Panc1 (cell line): ENCODE measurements at regions not wholly inside any gene's neighbourhood (a gene's known extent, or its start where the extent isn't known, plus 50 kb on each side); places are given as distances from the start of the nearest gene placed in this dataset.

Experiments used
- ATAC-seq: fragments of 200-7000 bp; cut with Tn5 transposase; 2 replicates; pipeline ENCODE4 v1.9.1; 2020; ENCODE audit warnings: mild to moderate bottlenecking, moderate library complexity
- BruUV-seq: library from RNA; stranded (reverse); fragments of 400-500 nt; replicated peaks from 2 replicates; lab custom pipeline; 2021; lab: Mats Ljungman, UMichigan
- CTCF ChIA-PET: fragments of 300-600 bp; sonication (Branson Sonifier 250); formaldehyde crosslinking; loops from one replicate; lab custom pipeline; 2022; ENCODE audit warnings: antibody characterized with exemption; lab: Charles Lee
- POLR2A ChIA-PET: fragments of 300-600 bp; sonication (Branson Sonifier 250); formaldehyde crosslinking; loops from one replicate; lab custom pipeline; 2022; ENCODE audit warnings: antibody characterized with exemption; lab: Charles Lee
- DNase-seq: peaks from one replicate; pipeline ENCODE4 v3.0.0-alpha.2; 2010; ENCODE audit warnings: low read depth, low spot score
- H3K27ac ChIP-seq: 2 replicates; pipeline ENCODE4 v1.5.1; 2011; ENCODE audit warnings: mild to moderate bottlenecking, low read length, inconsistent platforms
- H3K27me3 ChIP-seq: fragments of 200-500 bp; sonication (Bioruptor generic); 2 replicates; pipeline ENCODE4 v1.6.0; 2014; ENCODE audit warnings: low read length, inconsistent platforms; ENCODE audit not compliant: control insufficient read depth, insufficient read depth
- H3K36me3 ChIP-seq: fragments of 200-500 bp; sonication (Bioruptor generic); 2 replicates; pipeline ENCODE4 v1.5.1; 2014; ENCODE audit warnings: inconsistent platforms, mild to moderate bottlenecking, low read length, moderate library complexity; ENCODE audit not compliant: control insufficient read depth, insufficient read depth
- H3K4me1 ChIP-seq: 2 replicates; pipeline ENCODE4 v1.5.1; 2011; ENCODE audit warnings: inconsistent platforms, mild to moderate bottlenecking, low read length, moderate library complexity; ENCODE audit not compliant: control insufficient read depth, insufficient read depth
- H3K4me3 ChIP-seq, 2 experiments: 2 replicates each; pipeline ENCODE4 v1.5.1; 2011 to 2012; ENCODE audit warnings: low read depth in 2 of 2, low read length in 2 of 2, mild to moderate bottlenecking in 2 of 2, inconsistent platforms in 1 of 2, moderate library complexity in 1 of 2
- H3K9me3 ChIP-seq: fragments of 200-500 bp; sonication (Bioruptor generic); 2 replicates; pipeline ENCODE4 v1.5.1; 2014; ENCODE audit warnings: low read depth, mild to moderate bottlenecking, inconsistent platforms, low read length, moderate library complexity; ENCODE audit not compliant: control insufficient read depth, insufficient read depth
- CTCF ChIP-seq: fragments of 450-650 bp; IDR thresholded peaks from 2 replicates; pipeline ENCODE4 v1.5.1; 2017; ENCODE audit warnings: mild to moderate bottlenecking
- POLR2AphosphoS5 ChIP-seq: IDR thresholded peaks from 2 replicates; pipeline ENCODE4 v1.6.1; 2012; ENCODE audit warnings: mild to moderate bottlenecking, low read depth, low read length, moderate library complexity
- REST ChIP-seq, 2 experiments: IDR thresholded peaks; 2 replicates each; pipeline ENCODE4 v1.6.1; 2011 to 2012; ENCODE audit warnings: low read depth in 2 of 2, control low read depth in 1 of 2, low read length in 1 of 2, mild to moderate bottlenecking in 1 of 2, moderate library complexity in 1 of 2; ENCODE audit not compliant: insufficient read depth in 1 of 2
- SIN3A ChIP-seq: IDR thresholded peaks from 2 replicates; pipeline ENCODE4 v1.6.1; 2012; ENCODE audit warnings: low read depth, mild to moderate bottlenecking, low read length, moderate library complexity, borderline replicate concordance; ENCODE audit not compliant: insufficient read depth
- TCF7L2 ChIP-seq: IDR thresholded peaks from 2 replicates; pipeline ENCODE4 v1.6.1; 2011; ENCODE audit warnings: mild to moderate bottlenecking, low read depth, low read length, inconsistent platforms
- in situ Hi-C: cut with HindIII; loops from 2 replicates; pipeline ENCODE4 v1.10.0; 2016; ENCODE audit warnings: low sequenced_read_pairs, low pct_unique_long_range_greater_than_20kb
- intact Hi-C: fragments of 100-400 bp; cut with micrococcal nuclease; formaldehyde crosslinking; loops from one replicate; pipeline ENCODE4 v1.10.0; 2022; ENCODE audit not compliant: unreplicated experiment

- Histone ChIP-seq H3K4me1 (peaks cover 24% of the 10 kb centered on the region), H3K27ac (peak overlapping the region; percentile 92), H3K36me3 (no peaks in the 10 kb centered on the region), H3K9me3 (peaks cover 45% of the 10 kb centered on the region), H3K4me3 (no peak overlapping the region), H3K27me3 (no peaks in the 10 kb centered on the region)
- ChIA-PET POLR2A (interaction anchor here (1.0 kb wide), 1 partner anchor 182 kb away, joined by 6 read pairs; no protein-coding TSS in a partner anchor), CTCF (no interaction called here)
- intact Hi-C loops (no loop called here), in situ Hi-C loops (no loop called here)
- no peak for TF ChIP-seq SIN3A
- TF ChIP-seq CTCF = no peak
- no peak for TF ChIP-seq POLR2AphosphoS5
- TF ChIP-seq REST (IDR thresholded peaks at IDR 0.05; ENCODE audit: insufficient read depth in 1 of 2, low read depth in 2 of 2, low read length in 1 of 2) = no peak
- TF ChIP-seq TCF7L2 = no peak
- no peak for DNase-seq
- ATAC-seq = no peak
- no TSS peak for BruUV-seq
Measured at GRCh38 chr12:75782069-75782581, 249.5 kb downstream of the PHLDA1 start.

- intact Hi-C loops (no loop called here), in situ Hi-C loops (no loop called here)
- POLR2A ChIA-PET = interaction anchor here (1.0 kb wide), 1 partner anchor 182 kb away, joined by 6 read pairs; no protein-coding TSS in a partner anchor
- Histone ChIP-seq H3K4me1 (peaks cover 24% of the 10 kb centered on the region), H3K27me3 (no peaks in the 10 kb centered on the region), H3K4me3 (no peak overlapping the region), H3K36me3 (no peaks in the 10 kb centered on the region), H3K9me3 (peaks cover 45% of the 10 kb centered on the region), H3K27ac (peak overlapping the region; percentile 92)
- DNase-seq = no peak
- TF ChIP-seq TCF7L2 (no peak), SIN3A (no peak), REST (IDR thresholded peaks at IDR 0.05; ENCODE audit: insufficient read depth in 1 of 2, low read depth in 2 of 2, low read length in 1 of 2) (no peak), CTCF (no peak)
- peak; percentile 67; the same call in 1 of the 2 replicates for ATAC-seq
- BruUV-seq = no TSS peak
- CTCF ChIA-PET = interaction anchor here (0.6 kb wide), 1 partner anchor 16 kb away, joined by 3 read pairs; no protein-coding TSS in a partner anchor
Measured at GRCh38 chr12:75781532-75782046, 250.0 kb downstream of the PHLDA1 start.
